Mesendoderm (in vitro differentiated cells): ENCODE measurements at regions not wholly inside any gene's neighbourhood (a gene's known extent, or its start where the extent isn't known, plus 50 kb on each side); places are given as distances from the start of the nearest gene placed in this dataset.

ENCODE experiments used
- DNase-seq: peaks from one replicate; pipeline ENCODE4 v3.0.0; 2013
- H2AK5ac ChIP-seq: 2 replicates; pipeline ENCODE4 v1.6.1; 2013; ENCODE audit warnings: low read length, inconsistent platforms
- H2BK120ac ChIP-seq: 2 replicates; pipeline ENCODE4 v1.6.1; 2013; ENCODE audit warnings: low read depth, mild to moderate bottlenecking, low read length, moderate library complexity, mixed read lengths
- H2BK15ac ChIP-seq: replicated peaks from 2 replicates; pipeline ENCODE4 v1.6.1; 2013; ENCODE audit warnings: low read depth, mild to moderate bottlenecking, moderate library complexity
- H2BK5ac ChIP-seq: 2 replicates; pipeline ENCODE4 v1.6.1; 2013; ENCODE audit warnings: low read length, inconsistent platforms
- H3K18ac ChIP-seq: 2 replicates; pipeline ENCODE4 v1.6.1; 2013; ENCODE audit warnings: mild to moderate bottlenecking, low read length, mixed read lengths
- H3K23ac ChIP-seq: one replicate; pipeline ENCODE4 v1.6.1; 2013; ENCODE audit warnings: low read length
- H3K27ac ChIP-seq: 2 replicates; pipeline ENCODE4 v1.5.1; 2013; ENCODE audit warnings: low read depth, mild to moderate bottlenecking, inconsistent platforms, low read length, moderate library complexity
- H3K27me3 ChIP-seq: 2 replicates; pipeline ENCODE4 v1.6.1; 2013; ENCODE audit warnings: low read length, control low read depth, mild to moderate bottlenecking, inconsistent platforms; ENCODE audit not compliant: insufficient read depth, poor library complexity
- H3K36me3 ChIP-seq: 2 replicates; pipeline ENCODE4 v1.6.1; 2013; ENCODE audit warnings: low read length, inconsistent platforms; ENCODE audit not compliant: control insufficient read depth, insufficient read depth
- H3K4ac ChIP-seq: one replicate; pipeline ENCODE4 v1.6.1; 2013; ENCODE audit warnings: low read depth, mild to moderate bottlenecking, low read length, moderate library complexity
- H3K4me1 ChIP-seq: 2 replicates; pipeline ENCODE4 v1.6.1; 2013; ENCODE audit warnings: low read depth, low read length, inconsistent platforms; ENCODE audit not compliant: control insufficient read depth
- H3K4me2 ChIP-seq: 2 replicates; pipeline ENCODE4 v1.6.1; 2013; ENCODE audit warnings: low read length
- H3K4me3 ChIP-seq: 2 replicates; pipeline ENCODE4 v1.5.1; 2013; ENCODE audit warnings: mild to moderate bottlenecking, low read length
- H3K56ac ChIP-seq: one replicate; pipeline ENCODE4 v1.6.1; 2013; ENCODE audit warnings: low read length
- H3K79me1 ChIP-seq: 2 replicates; pipeline ENCODE4 v1.6.1; 2013; ENCODE audit warnings: low read length, inconsistent platforms
- H3K79me2 ChIP-seq: 2 replicates; pipeline ENCODE4 v1.6.1; 2013; ENCODE audit warnings: mild to moderate bottlenecking, low read length; ENCODE audit not compliant: control insufficient read depth, insufficient read depth
- H3K9ac ChIP-seq: 2 replicates; pipeline ENCODE4 v1.6.1; 2013; ENCODE audit warnings: low read length, inconsistent platforms
- H4K5ac ChIP-seq: one replicate; pipeline ENCODE4 v1.6.1; 2013; ENCODE audit warnings: low read length
- H4K8ac ChIP-seq: one replicate; pipeline ENCODE4 v1.6.1; 2013; ENCODE audit warnings: low read depth, mild to moderate bottlenecking, control low read depth, low read length, moderate library complexity
- WGBS: extraction: QIAGEN DNeasy Blood & Tissue Kit; methylation state at CpG from one replicate; pipeline ENCODE4 v1.1.7; 2013; ENCODE audit warnings: low lambda C conversion rate, missing lambda C conversion rate; ENCODE audit not compliant: insufficient coverage; ENCODE audit errors: extremely low coverage; 5-methylcytosine and 5-hydroxymethylcytosine counted together

GRCh38 chr18:1048032-1048431 is 143.4 kb downstream of the ADCYAP1 start:
- Histone ChIP-seq H3K4me3 (no peak overlapping the region), H3K18ac (no peak overlapping the region), H4K8ac (no peak overlapping the region), H3K79me2 (no peaks in the 10 kb centered on the region), H2BK5ac (no peak overlapping the region), H3K9ac (no peak overlapping the region), H3K27ac (no peak overlapping the region), H3K79me1 (no peaks in the 10 kb centered on the region), H3K4me2 (no peak overlapping the region), H4K5ac (no peak overlapping the region), H3K36me3 (no peaks in the 10 kb centered on the region), H3K27me3 (no peaks in the 10 kb centered on the region), H3K56ac (no peak overlapping the region), H3K23ac (no peak overlapping the region), H2AK5ac (no peak overlapping the region), H2BK120ac (no peak overlapping the region), H3K4me1 (no peaks in the 10 kb centered on the region), H2BK15ac (no peak overlapping the region), H3K4ac (no peak overlapping the region)
- DNase-seq = peak; percentile 51
- no CpG with 5 or more reads among the region's 4 CpGs for WGBS

- Histone ChIP-seq H2BK120ac (no peak overlapping the region), H3K4ac (no peak overlapping the region), H3K79me2 (no peaks in the 10 kb centered on the region), H3K56ac (no peak overlapping the region), H3K4me2 (no peak overlapping the region), H4K8ac (no peak overlapping the region), H3K18ac (no peak overlapping the region), H3K23ac (no peak overlapping the region), H3K36me3 (no peaks in the 10 kb centered on the region), H3K4me3 (no peak overlapping the region), H4K5ac (no peak overlapping the region), H2AK5ac (no peak overlapping the region), H3K9ac (no peak overlapping the region), H2BK15ac (no peak overlapping the region), H3K27me3 (no peaks in the 10 kb centered on the region), H3K79me1 (no peaks in the 10 kb centered on the region), H3K27ac (no peak overlapping the region), H3K4me1 (no peaks in the 10 kb centered on the region), H2BK5ac (no peak overlapping the region)
- no peak for DNase-seq
- WGBS = no CpG with 5 or more reads among the region's 1 CpG
Measured at GRCh38 chr18:1049173-1049572, 144.5 kb downstream of the ADCYAP1 start.

- Histone ChIP-seq H2AK5ac (no peak overlapping the region), H2BK15ac (no peak overlapping the region), H3K27ac (no peak overlapping the region), H3K56ac (no peak overlapping the region), H3K79me1 (no peaks in the 10 kb centered on the region), H3K4me2 (no peak overlapping the region), H3K23ac (no peak overlapping the region), H4K8ac (no peak overlapping the region), H3K79me2 (no peaks in the 10 kb centered on the region), H3K9ac (no peak overlapping the region), H3K27me3 (no peaks in the 10 kb centered on the region), H2BK120ac (no peak overlapping the region), H3K18ac (no peak overlapping the region), H3K4ac (no peak overlapping the region), H4K5ac (no peak overlapping the region), H3K4me1 (no peaks in the 10 kb centered on the region), H2BK5ac (no peak overlapping the region), H3K36me3 (no peaks in the 10 kb centered on the region), H3K4me3 (no peak overlapping the region)
- WGBS = no CpG with 5 or more reads among the region's 3 CpGs
- no peak for DNase-seq
Measured at GRCh38 chr18:1050012-1050657, 145.5 kb downstream of the ADCYAP1 start.

- no peak overlapping the region for H3K56ac ChIP-seq
- H3K36me3 ChIP-seq = no peaks in the 10 kb centered on the region
- no peak overlapping the region for H3K27ac ChIP-seq
- H3K79me1 ChIP-seq = no peaks in the 10 kb centered on the region
- no peak overlapping the region for H2AK5ac ChIP-seq
- H4K8ac ChIP-seq = no peak overlapping the region
- H2BK120ac ChIP-seq = no peak overlapping the region
- no peak overlapping the region for H3K4ac ChIP-seq
- DNase-seq = no peak
- no peak overlapping the region for H4K5ac ChIP-seq
- no peak overlapping the region for H3K9ac ChIP-seq
- no peaks in the 10 kb centered on the region for H3K27me3 ChIP-seq
- no peak overlapping the region for H3K18ac ChIP-seq
- no peaks in the 10 kb centered on the region for H3K4me1 ChIP-seq
- H3K4me2 ChIP-seq = no peak overlapping the region
- no peak overlapping the region for H2BK5ac ChIP-seq
- H3K23ac ChIP-seq = no peak overlapping the region
- H2BK15ac ChIP-seq = no peak overlapping the region
- no peaks in the 10 kb centered on the region for H3K79me2 ChIP-seq
- H3K4me3 ChIP-seq = no peak overlapping the region
Measured at GRCh38 chr18:1052301-1052700, 147.6 kb downstream of the ADCYAP1 start.

- H3K4me2 ChIP-seq = no peak overlapping the region
- H3K23ac ChIP-seq = no peak overlapping the region
- no peak overlapping the region for H2BK5ac ChIP-seq
- H3K56ac ChIP-seq = no peak overlapping the region
- H3K27ac ChIP-seq = no peak overlapping the region
- H4K8ac ChIP-seq = no peak overlapping the region
- H2BK120ac ChIP-seq = no peak overlapping the region
- no peak overlapping the region for H3K4ac ChIP-seq
- H3K4me3 ChIP-seq = no peak overlapping the region
- no peaks in the 10 kb centered on the region for H3K36me3 ChIP-seq
- H3K27me3 ChIP-seq = no peaks in the 10 kb centered on the region
- H3K9ac ChIP-seq = no peak overlapping the region
- H2BK15ac ChIP-seq = no peak overlapping the region
- H3K79me2 ChIP-seq = no peaks in the 10 kb centered on the region
- no peak for DNase-seq
- no CpG with 5 or more reads among the region's 5 CpGs for WGBS
- no peaks in the 10 kb centered on the region for H3K4me1 ChIP-seq
- H2AK5ac ChIP-seq = no peak overlapping the region
- no peak overlapping the region for H4K5ac ChIP-seq
- no peaks in the 10 kb centered on the region for H3K79me1 ChIP-seq
- no peak overlapping the region for H3K18ac ChIP-seq
Measured at GRCh38 chr18:1053331-1054315, 149.0 kb downstream of the ADCYAP1 start.
